ACHN (cell line): ENCODE measurements at regions not wholly inside any gene's neighbourhood (a gene's known extent, or its start where the extent isn't known, plus 50 kb on each side); places are given as distances from the start of the nearest gene placed in this dataset.
"Not testable (repeated sequence)": the region's sequence is repeated elsewhere in the genome, so short reads cannot be mapped to it uniquely, and the experiment has no call there.

Experiments used
- DNase-seq: peaks from one replicate; pipeline ENCODE4 v3.0.0-alpha.2; 2015
- in situ Hi-C: cut with HindIII; loops from 2 replicates; pipeline ENCODE4 v1.10.0; 2017; ENCODE audit warnings: low sequenced_read_pairs, low pct_ligation_motif_present, low pct_unique_long_range_greater_than_20kb

DNA sequence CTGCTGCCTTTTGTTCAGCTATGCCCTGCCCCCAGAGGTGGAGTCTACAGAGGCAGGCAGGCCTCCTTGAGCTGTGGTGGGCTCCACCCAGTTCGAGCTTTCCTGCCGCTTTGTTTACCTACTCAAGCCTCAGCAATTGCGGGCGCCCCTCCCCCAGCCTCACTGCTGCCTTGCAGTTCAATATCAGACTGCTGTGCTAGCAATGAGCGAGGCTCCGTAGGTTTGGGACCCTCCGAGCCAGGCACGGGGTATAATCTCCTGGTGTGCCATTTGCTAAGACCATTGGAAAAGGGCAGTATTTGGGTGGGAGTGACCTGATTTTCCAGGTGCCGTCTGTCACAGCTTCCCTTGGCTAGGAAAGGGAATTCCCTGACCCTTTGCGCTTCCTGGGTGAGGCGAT is 51.9 kb downstream of the DIPK2A start:
- in situ Hi-C loops, DNase-seq: not testable (repeated sequence)

DNA sequence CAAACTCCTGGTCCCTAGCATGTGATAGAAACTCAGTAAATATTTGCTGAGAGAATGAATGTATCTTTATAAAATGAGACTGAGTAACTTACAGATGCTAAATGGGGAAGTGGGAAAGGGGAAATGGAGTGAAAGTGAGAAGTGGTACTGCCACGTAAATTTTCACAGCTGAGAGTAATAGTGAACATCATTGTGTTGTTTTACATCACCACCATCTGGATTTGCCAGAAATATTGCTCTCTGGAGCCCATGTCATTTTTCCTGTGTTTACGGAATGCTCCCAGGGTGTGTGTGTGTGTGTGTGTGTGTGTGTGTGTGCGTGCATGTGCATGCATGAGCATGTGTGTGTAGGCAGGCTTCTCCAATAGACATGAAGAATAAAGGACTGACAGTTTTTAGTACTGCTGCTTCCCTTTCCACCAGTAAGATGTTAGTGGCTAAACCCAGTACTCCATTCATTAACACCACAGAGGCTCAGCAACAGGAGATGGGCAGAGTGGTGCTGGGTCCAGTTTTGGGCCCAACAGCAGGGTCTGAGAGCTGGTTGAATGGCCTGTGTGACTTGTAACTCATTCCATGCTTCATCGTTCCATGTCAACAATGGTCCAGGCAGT is 57.3 kb downstream of the DIPK2A start:
- DNase-seq: no peak
- in situ Hi-C loops: no loop called here

DNA sequence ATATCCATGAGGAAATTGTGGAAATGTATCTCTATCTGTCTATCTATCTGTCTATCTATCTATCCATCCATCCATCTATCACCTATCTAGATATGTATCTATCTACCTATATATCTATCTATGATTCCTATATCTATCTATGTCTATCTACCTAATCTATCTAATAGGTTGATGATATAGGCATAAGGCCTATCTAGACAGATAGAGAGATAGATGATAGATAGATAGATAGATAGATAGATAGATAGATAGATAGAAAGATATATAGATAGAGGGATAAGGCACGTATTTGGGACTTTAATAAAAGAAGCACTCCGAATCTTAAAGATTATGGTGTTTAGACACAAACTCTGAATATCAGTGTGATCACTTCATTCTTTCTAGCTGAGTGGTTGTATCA is 58.1 kb downstream of the DIPK2A start:
- in situ Hi-C loops: no loop called here
- no peak for DNase-seq

DNA sequence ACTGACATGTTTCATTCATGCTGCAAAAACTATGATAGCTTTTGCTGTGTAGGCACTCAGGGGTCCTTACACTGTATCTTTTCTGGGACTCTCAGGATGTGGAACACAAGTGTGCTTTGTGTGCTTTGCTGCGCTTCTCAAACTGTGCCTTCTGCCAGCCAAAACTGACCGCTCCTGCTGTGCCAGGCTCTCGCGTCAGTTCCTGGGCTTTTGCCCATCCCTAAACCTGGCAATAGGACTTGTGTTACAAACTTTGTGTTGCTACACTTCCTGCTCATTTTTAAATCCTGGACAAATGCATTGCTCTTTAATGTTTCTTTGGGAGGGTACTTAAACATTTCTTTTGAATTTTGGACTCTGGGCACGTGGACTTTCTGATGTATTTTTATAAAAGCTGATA is 60.3 kb downstream of the DIPK2A start:
- DNase-seq: no peak
- in situ Hi-C loops: no loop called here

DNA sequence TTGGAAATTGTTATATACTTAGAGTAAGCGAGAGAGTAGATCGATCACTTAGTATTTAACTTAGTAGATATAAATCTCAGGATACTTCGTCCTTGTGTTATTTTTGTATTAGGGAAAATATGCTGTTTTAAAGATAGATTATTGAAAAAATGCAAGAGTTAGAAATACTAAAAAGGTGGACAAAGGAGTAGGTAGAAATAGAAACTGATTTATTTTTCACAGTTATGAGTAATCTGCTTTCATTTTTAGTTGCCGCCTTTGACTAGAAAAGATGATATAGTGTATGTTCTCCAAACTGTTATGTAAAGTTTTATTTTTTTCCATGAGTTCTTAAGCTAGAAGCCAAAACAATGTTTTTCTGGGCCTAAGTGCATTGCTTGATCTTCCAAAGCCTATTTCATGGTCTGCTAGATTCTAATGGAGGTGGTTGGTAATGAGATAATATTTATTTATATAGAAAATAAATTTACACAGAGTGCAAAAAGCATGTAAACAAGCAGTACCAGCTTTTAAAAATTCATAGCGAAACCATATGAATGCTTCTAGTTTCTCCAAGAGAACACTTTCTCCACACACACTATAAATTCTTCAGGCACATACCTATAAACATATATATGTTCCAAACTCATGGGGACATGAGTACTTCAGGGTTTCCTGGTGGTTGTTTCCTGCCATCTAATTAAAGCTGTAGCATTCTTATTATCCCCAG is 61.1 kb downstream of the DIPK2A start:
- in situ Hi-C loops: no loop called here
- DNase-seq: no peak

DNA sequence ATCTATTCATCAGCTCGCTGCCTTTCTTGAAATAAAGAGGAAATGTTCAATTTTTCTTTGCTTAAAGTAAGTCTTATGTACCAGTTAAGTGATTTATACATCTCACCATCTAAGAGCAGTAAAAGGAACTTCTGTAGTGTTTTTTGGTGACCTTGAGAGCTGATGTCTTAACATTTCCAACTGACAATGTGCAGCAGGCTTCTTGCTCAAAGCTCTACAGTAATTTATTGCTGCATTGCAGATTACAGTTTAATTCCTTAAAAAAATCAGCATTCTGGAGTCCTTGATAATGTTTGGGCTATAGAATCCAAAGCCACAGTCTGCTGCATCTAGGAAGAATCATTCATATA is 61.6 kb downstream of the DIPK2A start:
- no peak for DNase-seq
- in situ Hi-C loops: no loop called here

DNA sequence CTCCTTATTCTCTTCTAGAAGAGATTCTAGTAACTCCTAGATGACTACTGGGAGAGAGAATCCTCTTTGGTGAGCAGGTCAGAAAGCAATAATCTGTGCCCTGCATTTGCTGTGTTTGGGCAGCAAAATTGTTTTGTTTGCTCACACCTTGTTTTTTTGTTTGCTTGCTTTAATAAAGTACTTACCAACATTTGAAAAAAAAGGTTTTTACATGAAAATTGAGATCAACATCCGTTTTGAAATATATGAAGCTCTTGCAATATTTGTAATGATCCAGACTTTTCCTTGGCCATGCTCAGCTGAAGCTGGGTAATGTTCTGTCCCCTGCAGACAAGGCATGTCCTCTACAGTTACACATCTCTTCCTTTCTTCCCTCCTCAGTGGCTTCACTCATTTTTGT is 62.2 kb downstream of the DIPK2A start:
- in situ Hi-C loops: no loop called here
- DNase-seq: no peak

DNA sequence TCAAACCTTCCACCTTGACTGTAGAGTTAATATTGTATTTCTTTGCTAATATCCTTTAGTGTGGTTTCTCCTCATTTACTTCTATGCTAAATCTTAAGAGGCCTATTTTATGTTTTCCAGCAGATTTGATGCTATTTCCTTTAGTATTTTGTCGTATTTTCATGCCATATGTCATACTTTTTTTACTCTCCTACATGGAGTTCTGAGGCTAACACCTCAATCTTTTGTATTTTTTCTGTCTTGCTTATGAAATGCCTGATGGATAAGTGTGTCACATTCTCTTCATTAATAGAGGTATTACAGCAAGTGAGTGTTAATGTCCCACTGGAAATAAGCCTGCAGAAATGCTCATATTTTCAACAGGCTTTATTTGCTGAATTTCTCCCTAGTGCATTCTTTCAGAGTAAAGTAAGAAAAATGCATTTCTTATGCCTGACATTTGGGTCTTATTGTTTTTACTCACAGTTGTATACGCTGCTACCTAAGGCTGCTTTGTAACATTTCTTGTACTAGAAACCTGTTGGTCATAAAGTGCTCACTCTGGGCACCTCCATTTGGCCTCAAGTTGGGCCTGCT is 63.2 kb downstream of the DIPK2A start:
- in situ Hi-C loops: no loop called here
- no peak for DNase-seq

DNA sequence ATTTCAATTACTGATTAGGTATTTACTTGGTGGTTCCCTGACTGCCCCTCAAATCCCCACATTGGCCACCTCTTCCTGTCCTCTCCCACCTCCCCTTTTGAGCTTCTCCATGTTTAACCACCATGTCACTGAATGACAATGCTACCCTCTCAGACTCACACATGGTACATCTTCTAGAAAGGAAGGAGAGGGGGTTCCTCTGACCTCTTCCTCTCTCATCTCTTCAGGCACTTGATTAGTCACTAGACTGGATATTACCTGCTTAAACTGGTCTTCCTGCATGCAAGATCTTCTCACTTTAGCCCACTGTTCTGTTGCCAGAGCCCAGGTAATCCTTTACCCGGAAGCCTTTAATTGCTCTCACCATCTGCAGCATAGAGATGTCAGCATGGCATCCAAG is 64.9 kb downstream of the DIPK2A start:
- in situ Hi-C loops: no loop called here
- DNase-seq: no peak

DNA sequence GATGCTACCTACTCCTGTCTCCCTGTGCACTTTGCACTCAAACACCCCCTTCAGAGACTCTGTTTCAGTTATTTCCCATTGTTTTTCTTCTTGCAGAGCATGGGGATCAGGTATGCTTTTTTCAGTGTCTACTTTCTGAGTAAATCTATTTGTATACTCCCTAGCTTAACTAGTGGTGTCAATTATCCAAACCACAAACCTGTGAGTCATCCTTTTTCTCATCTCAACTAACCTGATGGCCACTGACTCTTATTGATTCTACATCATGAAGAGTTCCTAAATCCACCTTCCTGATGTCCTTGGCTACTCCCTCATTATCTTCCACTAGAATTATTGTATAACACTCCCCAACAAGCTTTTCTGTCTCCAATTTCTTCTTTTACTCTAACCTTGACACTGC is 68.0 kb downstream of the DIPK2A start:
- in situ Hi-C loops: no loop called here
- DNase-seq: no peak

DNA sequence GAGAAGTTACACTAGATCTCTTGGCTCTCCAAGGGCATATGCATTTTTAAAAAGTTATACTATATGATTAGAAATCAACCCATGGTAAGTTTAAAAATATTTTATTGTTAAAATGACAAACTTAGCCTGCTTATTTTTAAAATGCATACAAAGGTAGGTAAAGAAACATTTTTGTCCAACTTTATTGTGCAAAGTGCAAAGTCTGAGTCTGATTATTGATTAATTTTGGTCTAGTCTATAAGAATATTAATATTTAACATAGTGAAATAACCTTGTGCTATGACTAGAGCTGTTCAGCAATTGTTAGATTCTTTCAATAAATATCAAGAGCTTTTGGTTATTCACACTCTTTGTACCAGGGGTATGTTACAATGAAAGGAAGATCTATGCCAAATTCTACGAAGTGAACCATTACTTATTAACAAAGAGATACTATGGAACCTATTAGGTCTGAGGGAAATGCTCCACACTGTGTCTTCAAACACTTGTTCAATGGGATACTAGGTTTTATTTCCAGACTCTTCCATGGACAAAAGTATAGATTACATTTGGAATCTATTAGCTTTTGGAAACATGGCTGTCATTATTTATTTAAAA is 70.4 kb downstream of the DIPK2A start:
- no peak for DNase-seq
- in situ Hi-C loops: no loop called here

DNA sequence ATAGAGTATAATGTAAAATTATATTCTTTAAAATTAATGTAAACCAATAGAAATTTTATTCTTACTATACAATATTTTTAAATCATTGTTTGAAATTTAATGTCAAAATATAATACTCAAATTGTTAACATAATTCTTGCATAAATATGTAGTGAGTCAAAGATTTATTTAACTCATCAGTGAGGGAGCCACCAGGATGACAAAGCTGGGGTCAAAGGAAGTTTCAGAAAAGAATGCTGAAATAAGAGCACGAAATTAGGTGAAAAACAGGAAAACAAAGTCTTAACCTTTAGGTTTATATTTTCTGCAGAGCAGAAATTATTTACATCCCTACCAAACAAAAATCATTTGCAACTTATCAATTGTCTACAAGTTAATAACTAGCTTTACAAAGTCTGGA is 74.1 kb downstream of the DIPK2A start:
- DNase-seq: no peak
- in situ Hi-C loops: no loop called here

DNA sequence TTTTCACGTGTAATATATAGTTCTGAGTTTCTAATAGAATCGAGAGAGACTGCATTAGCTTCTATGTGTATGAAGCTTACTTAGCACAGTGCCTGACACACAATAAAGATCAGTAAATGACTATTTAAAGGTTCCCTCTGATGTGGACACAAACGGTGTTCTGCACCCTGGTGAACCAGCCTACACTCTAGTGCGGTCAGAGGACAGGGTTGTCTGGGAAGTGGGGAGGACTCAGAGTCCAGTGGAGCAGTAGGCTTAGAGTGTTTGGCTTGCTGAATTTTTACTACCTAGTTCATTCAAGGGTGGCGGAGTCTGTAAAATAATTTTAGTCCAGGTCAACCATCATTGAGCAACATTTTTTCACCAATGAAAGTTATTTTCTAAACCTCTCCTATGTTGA is 77.8 kb downstream of the DIPK2A start:
- DNase-seq: no peak
- in situ Hi-C loops: no loop called here

DNA sequence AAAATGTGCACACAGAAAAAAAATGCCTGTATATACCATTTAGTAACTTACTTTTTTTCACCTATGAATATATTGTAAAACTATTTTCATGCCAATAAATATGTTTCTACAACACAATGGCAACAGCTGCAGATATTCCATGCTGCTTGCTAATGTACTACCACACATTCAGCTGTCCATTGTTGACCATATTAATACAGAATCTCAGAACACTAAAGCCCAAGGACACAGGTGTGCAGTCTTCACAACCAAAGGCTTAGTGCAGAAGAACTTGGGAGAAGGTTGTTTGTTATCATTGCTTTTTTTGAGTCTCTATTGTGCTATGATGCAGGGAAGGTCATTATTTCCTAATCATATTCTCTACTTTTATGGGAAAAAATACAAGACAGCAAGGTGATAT is 79.6 kb downstream of the DIPK2A start:
- in situ Hi-C loops: no loop called here
- no peak for DNase-seq

DNA sequence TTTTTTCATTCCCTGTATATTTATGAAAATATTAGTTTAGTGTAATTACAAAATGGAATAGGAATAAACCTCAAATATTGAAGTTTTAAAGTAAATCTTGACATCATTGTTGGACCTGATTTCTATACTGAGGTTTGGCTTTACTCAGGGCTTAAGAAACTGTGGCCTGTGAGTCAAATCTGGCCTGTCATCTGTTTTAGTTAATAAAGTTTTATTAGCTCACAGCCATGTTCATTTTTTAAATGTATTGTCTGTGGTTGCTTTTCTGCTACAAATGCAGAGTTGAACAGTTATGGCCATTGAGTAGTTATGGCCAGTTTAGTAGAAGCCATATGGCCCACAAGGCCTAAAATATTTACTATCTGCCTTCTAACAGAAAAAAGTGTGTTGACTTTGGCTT is 80.7 kb downstream of the DIPK2A start:
- in situ Hi-C loops: no loop called here
- DNase-seq: no peak

DNA sequence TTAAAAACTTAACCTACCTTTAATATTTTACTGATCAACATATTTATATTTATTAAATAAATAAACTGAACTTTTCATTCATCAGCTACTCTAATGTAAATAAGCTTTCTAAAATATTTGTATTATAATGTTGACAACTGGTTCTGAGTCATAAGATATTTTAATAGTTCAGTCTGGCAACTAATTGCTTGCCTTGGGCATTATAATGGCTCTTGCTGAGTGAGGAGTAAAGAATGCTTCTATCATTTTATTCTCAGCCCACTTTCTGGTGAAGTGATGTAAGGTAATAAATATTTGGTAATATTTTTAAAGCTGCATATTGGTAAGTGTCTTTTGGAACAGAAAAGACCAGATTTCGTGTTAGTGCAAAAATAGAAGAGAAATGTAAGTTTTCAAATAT is 81.5 kb downstream of the DIPK2A start:
- in situ Hi-C loops: no loop called here
- no peak for DNase-seq

DNA sequence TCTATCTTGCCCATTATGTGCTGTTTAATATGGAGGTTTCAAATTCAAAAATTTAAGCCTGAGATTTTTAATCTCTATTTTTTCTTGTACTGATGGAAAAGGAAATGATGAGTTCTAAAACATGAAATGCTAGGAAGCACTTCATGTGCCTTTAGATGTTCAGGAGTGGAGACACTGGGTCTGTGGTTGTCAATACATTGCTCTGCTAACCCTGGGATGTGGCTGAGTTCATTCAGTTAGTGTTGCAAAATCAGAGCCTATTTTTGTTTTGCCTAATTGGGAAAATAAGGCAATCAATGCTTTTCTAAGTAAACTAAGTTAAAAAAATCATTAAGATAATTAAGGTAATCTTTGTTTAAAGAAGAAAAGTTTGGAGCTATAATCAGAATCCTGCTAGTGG is 83.1 kb downstream of the DIPK2A start:
- in situ Hi-C loops: no loop called here
- DNase-seq: no peak

DNA sequence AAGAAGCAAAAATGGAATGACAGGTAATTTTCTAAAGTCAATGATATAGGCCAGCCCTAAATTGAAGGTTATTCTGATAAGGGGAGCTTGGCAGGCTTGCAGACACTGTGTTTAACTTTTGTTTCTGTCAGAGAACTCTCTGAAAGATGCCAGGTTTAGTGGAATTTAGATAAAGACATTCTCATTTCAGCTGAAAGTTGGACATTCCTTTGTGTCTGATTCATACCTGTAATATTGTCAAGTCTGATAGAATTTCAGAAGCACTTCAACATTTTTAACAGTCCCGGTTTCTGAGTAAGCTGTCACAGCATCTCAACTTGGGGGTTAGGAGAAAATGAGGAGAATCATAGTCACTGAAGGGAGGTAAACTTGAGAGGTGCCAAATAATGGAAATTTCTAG is 84.0 kb downstream of the DIPK2A start:
- in situ Hi-C loops: no loop called here
- DNase-seq: peak; percentile 6

DNA sequence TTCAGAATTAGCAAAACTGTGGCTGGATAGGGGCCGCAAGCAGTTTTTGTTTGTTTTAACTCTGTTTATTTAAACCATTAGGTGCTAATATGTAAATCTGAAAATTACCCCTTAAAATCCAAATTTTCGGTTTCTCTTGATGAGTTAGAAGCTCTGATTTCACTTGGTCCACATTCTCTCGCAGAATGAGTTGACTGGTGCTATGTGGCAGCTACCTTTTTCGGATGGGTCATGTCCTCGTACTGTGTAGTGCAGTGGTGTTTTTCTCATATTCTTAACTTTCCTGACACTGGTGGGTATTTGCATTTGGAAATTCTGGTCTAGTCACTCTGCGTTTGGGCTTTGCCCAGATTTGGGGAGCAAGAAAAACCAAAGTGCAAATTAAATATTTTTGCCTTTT is 87.1 kb downstream of the DIPK2A start:
- in situ Hi-C loops: no loop called here
- no peak for DNase-seq

DNA sequence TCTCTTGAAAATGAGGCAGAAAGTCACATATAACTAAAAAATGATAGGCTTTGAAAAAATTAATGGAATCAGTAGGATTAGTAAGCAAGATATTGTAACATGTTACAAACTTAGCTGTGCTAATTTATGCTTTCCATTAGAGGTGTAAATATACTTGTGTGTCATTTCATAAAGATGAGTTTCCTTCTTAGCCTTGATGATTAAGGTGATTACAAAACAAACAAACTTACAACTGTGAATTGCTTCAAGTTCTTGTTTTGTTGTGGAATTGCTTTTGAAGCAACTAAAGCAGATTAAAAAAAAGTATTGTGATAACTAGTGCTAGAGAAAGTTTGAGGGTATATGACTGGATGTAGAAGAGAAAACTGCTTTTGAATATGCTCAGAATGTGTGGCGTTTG is 87.9 kb downstream of the DIPK2A start:
- in situ Hi-C loops: no loop called here
- no peak for DNase-seq
